Ascending aorta (tissue), 2 donors: ENCODE measurements at regions not wholly inside any gene's neighbourhood (a gene's known extent, or its start where the extent isn't known, plus 50 kb on each side); places are given as distances from the start of the nearest gene placed in this dataset.

Experiments
- DNase-seq, 2 donors: peaks; one replicate each; pipeline ENCODE4 v3.0.0-alpha.2; 2019; ENCODE audit warnings: low spot score in 2 of 2
- H3K27ac ChIP-seq, 2 donors: fragments of 200-600 bp; sonication (generic); one replicate each; pipeline ENCODE4 v1.5.1; 2016 to 2017; ENCODE audit warnings: mild to moderate bottlenecking in 1 of 2
- H3K27me3 ChIP-seq: fragments of 200-600 bp; sonication (generic); one replicate; pipeline ENCODE4 v1.5.1; 2017
- H3K36me3 ChIP-seq, 2 donors: fragments of 200-600 bp; sonication (generic); one replicate each; pipeline ENCODE4 v1.5.1; 2016
- H3K4me1 ChIP-seq, 2 donors: fragments of 200-600 bp; sonication (generic); one replicate each; pipeline ENCODE4 v1.5.1; 2016 to 2017; ENCODE audit warnings: mild to moderate bottlenecking in 1 of 2
- H3K4me3 ChIP-seq, 2 donors: fragments of 200-600 bp; sonication (generic); one replicate each; pipeline ENCODE4 v1.5.1; 2016 to 2017; ENCODE audit warnings: mild to moderate bottlenecking in 1 of 2
- H3K9me3 ChIP-seq, 2 donors: fragments of 200-600 bp; sonication (generic); one replicate each; pipeline ENCODE4 v1.5.1; 2016
- intact Hi-C: fragments of 100-400 bp; cut with DNase I; formaldehyde crosslinking; loops from one replicate; pipeline ENCODE4 v1.15.1; 2023
- TF ChIP-seq, protein P1 (sequence below), 3 experiments: fragments of 200-600 bp in 2 of 3; fragments of 450-650 bp in 1 of 3; sonication (generic) in 2 of 3; IDR thresholded peaks; one replicate each; pipeline ENCODE4 v1.5.1; 2016 to 2019; ENCODE audit warnings: antibody characterized with exemption in 3 of 3, mild to moderate bottlenecking in 1 of 3, moderate library complexity in 1 of 3

DNA sequence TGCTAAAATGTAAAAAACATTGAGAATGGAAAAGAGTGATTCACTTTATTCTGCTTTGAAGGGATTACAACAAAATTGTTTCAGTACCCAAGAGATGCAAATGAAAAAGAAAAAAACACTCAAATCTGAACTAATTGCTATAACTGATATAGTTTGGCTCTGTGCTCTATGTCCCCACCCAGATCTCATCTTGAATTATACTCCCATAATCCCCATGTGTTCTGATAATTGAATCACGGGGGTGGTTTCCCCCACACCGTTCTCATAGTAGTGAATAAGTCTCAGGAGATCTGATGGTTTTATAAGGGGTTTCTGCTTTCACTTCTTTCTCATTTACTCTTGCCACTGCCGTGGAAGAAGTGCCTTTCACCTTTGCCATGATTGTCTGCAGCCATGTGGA lies 213.6 kb upstream of the GALNTL6 start:
- no peaks in the 10 kb centered on the region for H3K4me1 ChIP-seq
- no peak for DNase-seq
- TF ChIP-seq, protein P1, sequence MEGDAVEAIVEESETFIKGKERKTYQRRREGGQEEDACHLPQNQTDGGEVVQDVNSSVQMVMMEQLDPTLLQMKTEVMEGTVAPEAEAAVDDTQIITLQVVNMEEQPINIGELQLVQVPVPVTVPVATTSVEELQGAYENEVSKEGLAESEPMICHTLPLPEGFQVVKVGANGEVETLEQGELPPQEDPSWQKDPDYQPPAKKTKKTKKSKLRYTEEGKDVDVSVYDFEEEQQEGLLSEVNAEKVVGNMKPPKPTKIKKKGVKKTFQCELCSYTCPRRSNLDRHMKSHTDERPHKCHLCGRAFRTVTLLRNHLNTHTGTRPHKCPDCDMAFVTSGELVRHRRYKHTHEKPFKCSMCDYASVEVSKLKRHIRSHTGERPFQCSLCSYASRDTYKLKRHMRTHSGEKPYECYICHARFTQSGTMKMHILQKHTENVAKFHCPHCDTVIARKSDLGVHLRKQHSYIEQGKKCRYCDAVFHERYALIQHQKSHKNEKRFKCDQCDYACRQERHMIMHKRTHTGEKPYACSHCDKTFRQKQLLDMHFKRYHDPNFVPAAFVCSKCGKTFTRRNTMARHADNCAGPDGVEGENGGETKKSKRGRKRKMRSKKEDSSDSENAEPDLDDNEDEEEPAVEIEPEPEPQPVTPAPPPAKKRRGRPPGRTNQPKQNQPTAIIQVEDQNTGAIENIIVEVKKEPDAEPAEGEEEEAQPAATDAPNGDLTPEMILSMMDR (IDR thresholded peaks at IDR 0.05), result no peak
- H3K4me3 ChIP-seq, result no peak overlapping the region
- H3K9me3 ChIP-seq, result no peaks in the 10 kb centered on the region
- no peaks in the 10 kb centered on the region for H3K36me3 ChIP-seq
- no peaks in the 10 kb centered on the region for H3K27me3 ChIP-seq
- intact Hi-C loops, result no loop called here
- H3K27ac ChIP-seq, result no peak overlapping the region

GRCh38 chr4:171594293-171594692 lies 218.9 kb upstream of the GALNTL6 start:
- Histone ChIP-seq H3K4me1 (no peaks in the 10 kb centered on the region), H3K27me3 (no peaks in the 10 kb centered on the region), H3K27ac (no peak overlapping the region), H3K9me3 (no peaks in the 10 kb centered on the region), H3K4me3 (no peak overlapping the region), H3K36me3 (no peaks in the 10 kb centered on the region)
- TF ChIP-seq, protein P1 (IDR thresholded peaks at IDR 0.05), result no peak
- no peak for DNase-seq
- intact Hi-C loops, result no loop called here

DNA sequence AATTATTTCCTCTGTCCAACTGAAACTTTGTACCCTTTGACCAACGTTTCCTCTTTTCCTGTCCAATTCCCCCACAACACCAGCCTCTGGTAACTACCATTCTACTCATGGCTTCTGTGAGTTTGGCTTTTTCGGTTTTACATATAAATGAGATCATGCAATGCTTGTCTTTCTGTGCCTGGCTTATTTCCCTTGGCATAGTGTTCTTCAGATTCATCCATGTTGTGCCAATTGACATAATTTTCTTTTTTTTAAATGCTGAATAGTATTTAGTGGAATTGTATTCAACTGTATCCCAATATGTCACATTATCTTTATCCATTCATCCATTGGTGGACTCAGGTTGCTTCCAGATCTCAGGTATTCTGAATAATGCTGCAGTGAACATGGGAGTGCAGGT lies 222.5 kb upstream of the GALNTL6 start:
- Histone ChIP-seq H3K27me3 (no peaks in the 10 kb centered on the region), H3K4me1 (no peaks in the 10 kb centered on the region), H3K27ac (no peak overlapping the region), H3K36me3 (no peaks in the 10 kb centered on the region), H3K4me3 (no peak overlapping the region), H3K9me3 (no peaks in the 10 kb centered on the region)
- intact Hi-C loops, result no loop called here
- no peak for DNase-seq
- TF ChIP-seq, protein P1 (IDR thresholded peaks at IDR 0.05), result no peak

DNA sequence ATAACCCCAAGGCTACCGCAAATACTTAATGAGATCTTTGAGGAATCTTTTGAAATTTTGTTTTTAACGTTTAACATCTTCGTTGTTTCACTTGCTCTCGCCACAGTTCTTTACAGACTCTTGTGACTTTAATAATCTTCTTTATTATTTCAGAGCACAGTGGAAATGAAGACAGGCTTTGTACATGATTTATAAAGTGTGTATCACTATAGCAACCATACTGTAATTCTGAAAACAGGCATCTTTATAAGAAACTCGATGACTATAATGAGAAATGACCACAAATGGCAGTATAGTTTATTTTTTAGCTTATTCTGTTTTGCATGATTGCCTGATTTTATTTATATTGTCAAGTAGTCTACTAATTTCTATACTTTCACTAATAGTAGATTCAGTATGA lies 224.4 kb upstream of the GALNTL6 start:
- TF ChIP-seq, protein P1 (IDR thresholded peaks at IDR 0.05), result no peak

DNA sequence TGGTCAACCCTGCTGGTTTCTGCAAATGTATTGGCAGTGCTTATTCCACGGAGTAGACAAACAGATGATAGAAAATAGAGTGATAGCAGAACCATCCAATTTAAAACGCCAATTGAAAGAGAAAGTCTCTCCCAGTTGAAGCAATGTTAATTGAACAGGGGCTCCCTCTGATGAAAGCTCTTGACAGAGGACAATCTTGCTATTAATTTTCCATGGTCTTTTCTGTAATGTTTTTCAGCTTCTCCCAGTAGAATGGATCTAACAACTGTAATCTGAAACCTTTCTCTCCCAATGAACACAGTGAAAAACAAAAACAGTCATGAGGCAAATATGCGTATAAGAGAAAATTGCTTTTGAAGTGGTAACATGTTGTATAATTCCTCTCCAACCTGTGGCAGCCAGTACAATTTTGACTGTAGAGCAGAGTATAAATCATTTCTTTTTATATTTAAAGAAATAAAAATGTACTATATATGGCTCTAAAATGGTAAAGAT lies 225.1 kb upstream of the GALNTL6 start:
- intact Hi-C loops, result no loop called here
- Histone ChIP-seq H3K27me3 (no peaks in the 10 kb centered on the region), H3K4me1 (no peaks in the 10 kb centered on the region), H3K27ac (no peak overlapping the region), H3K36me3 (no peaks in the 10 kb centered on the region), H3K9me3 (no peaks in the 10 kb centered on the region), H3K4me3 (no peak overlapping the region)
- no peak for DNase-seq
- TF ChIP-seq, protein P1 (IDR thresholded peaks at IDR 0.05), result no peak

More for the DNA sequence above, 224.4 kb upstream of the GALNTL6 start:
- Histone ChIP-seq H3K36me3 (no peaks in the 10 kb centered on the region), H3K27ac (no peak overlapping the region), H3K27me3 (no peaks in the 10 kb centered on the region), H3K4me1 (no peaks in the 10 kb centered on the region), H3K4me3 (no peak overlapping the region), H3K9me3 (no peaks in the 10 kb centered on the region)
- DNase-seq, result no peak
- intact Hi-C loops, result no loop called here

DNA sequence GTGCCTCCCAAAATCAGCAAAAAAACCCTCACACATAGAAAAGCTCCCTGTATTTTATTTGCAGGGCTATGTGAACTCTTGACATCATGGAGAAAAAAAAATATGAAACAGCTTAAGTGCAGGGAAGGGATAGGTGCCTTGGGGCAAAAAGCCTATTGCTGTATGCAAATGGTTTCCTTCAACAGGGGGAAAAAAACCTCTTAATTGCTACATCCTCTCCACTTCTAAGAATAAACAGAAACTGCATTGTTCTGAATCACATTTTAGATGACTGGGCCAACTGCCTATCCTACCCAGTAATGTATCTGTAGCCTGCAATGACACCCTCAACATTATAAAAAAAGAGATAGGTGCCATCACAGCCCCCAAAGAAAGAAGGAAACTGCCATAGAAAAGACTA lies 229.4 kb upstream of the GALNTL6 start:
- no peaks in the 10 kb centered on the region for H3K4me1 ChIP-seq
- intact Hi-C loops, result no loop called here
- no peaks in the 10 kb centered on the region for H3K9me3 ChIP-seq

More for the DNA sequence above, 229.4 kb upstream of the GALNTL6 start:
- Histone ChIP-seq H3K27me3 (no peaks in the 10 kb centered on the region), H3K27ac (no peak overlapping the region), H3K36me3 (no peaks in the 10 kb centered on the region), H3K4me3 (no peak overlapping the region)
- no peak for DNase-seq
- TF ChIP-seq, protein P1 (IDR thresholded peaks at IDR 0.05), result no peak
